Endodermal cell (in vitro differentiated cells): ENCODE measurements at regions not wholly inside any gene's neighbourhood (a gene's known extent, or its start where the extent isn't known, plus 50 kb on each side); places are given as distances from the start of the nearest gene placed in this dataset.

ENCODE experiments used
- DNase-seq: peaks from one replicate; pipeline ENCODE4 v3.0.0-alpha.2; 2017
- H3K27ac ChIP-seq: 2 replicates; pipeline ENCODE4 v1.5.1; 2013; ENCODE audit warnings: mild to moderate bottlenecking, low read depth, low read length, moderate library complexity
- H3K27me3 ChIP-seq: 2 replicates; pipeline ENCODE4 v1.6.1; 2013; ENCODE audit warnings: mild to moderate bottlenecking, low read length, moderate library complexity; ENCODE audit not compliant: insufficient read depth, control insufficient read depth, poor library complexity, severe bottlenecking
- H3K36me3 ChIP-seq: 2 replicates; pipeline ENCODE4 v1.7.0; 2013; ENCODE audit warnings: mild to moderate bottlenecking, low read length, moderate library complexity; ENCODE audit not compliant: control insufficient read depth, insufficient read depth
- H3K4me1 ChIP-seq: one replicate; pipeline ENCODE4 v1.7.0; 2013; ENCODE audit warnings: low read length; ENCODE audit not compliant: control insufficient read depth, insufficient read depth
- H3K4me3 ChIP-seq: 2 replicates; pipeline ENCODE4 v1.5.1; 2013; ENCODE audit warnings: mild to moderate bottlenecking, low read length, moderate library complexity
- H3K9ac ChIP-seq: 2 replicates; pipeline ENCODE4 v1.6.1; 2013; ENCODE audit warnings: mild to moderate bottlenecking, low read length, moderate library complexity; ENCODE audit not compliant: poor library complexity, severe bottlenecking; ENCODE audit errors: extremely low read depth
- H3K9me3 ChIP-seq: 2 replicates; pipeline ENCODE4 v1.6.1; 2013; ENCODE audit warnings: mild to moderate bottlenecking, low read length, moderate library complexity; ENCODE audit not compliant: control insufficient read depth
- H3K27ac Mint-ChIP-seq: 2 replicates; pipeline ENCODE4 v1.8.0; 2020; ENCODE audit warnings: mixed read lengths
- H3K27me3 Mint-ChIP-seq: 2 replicates; pipeline ENCODE4 v1.8.0; 2021; ENCODE audit warnings: mild to moderate bottlenecking, mixed read lengths; ENCODE audit not compliant: insufficient read depth
- H3K36me3 Mint-ChIP-seq: 2 replicates; pipeline ENCODE4 v1.8.0; 2020; ENCODE audit warnings: low read depth, mixed read lengths
- H3K4me1 Mint-ChIP-seq: 2 replicates; pipeline ENCODE4 v1.8.0; 2020; ENCODE audit warnings: mixed read lengths
- H3K4me3 Mint-ChIP-seq: 2 replicates; pipeline ENCODE4 v1.8.0; 2020; ENCODE audit warnings: mild to moderate bottlenecking, moderate library complexity, mixed read lengths
- H3K9me3 Mint-ChIP-seq: 2 replicates; pipeline ENCODE4 v1.8.0; 2020; ENCODE audit warnings: mild to moderate bottlenecking, mixed read lengths
- CTCF ChIP-seq: fragments of 200-600 bp; sonication (generic); conservative IDR thresholded peaks from 2 replicates; pipeline ENCODE4 v1.5.0; 2021; ENCODE audit warnings: antibody characterized with exemption, mild to moderate bottlenecking
- WGBS, 2 experiments: methylation state at CpG; one replicate each; pipeline versions ENCODE4 v1.1.5 to v1.1.7; 2013; ENCODE audit warnings: missing lambda C conversion rate in 2 of 2, mixed read lengths in 1 of 2; ENCODE audit not compliant: insufficient coverage in 1 of 2, insufficient read length in 1 of 2; 5-methylcytosine and 5-hydroxymethylcytosine counted together

DNA sequence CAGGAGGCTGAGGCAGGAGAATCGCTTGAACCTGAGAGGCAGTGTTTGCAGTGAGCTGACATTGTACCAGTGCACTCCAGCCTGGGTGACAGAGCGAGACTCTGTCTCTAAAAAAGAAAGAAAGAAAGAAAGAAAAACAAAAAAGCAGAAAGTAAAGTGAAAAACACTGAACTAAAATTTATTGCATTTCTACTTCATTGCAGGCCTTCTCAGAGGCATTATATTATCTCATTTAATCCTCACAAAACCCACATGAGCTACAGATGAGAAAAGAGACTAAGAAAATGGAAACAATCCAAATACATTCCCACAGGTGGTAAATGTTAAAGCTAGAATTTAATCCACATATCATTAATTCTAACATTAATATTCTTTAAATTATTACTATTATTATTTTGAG, 147.2 kb upstream of the FREM2 start:
- Mint-ChIP-seq H3K9me3 (no peaks in the 10 kb centered on the region), H3K27ac (no peak overlapping the region), H3K36me3 (no peaks in the 10 kb centered on the region), H3K27me3 (no peaks in the 10 kb centered on the region), H3K4me1 (peaks cover 5% of the 10 kb centered on the region), H3K4me3 (no peak overlapping the region)
- Histone ChIP-seq H3K9me3 (no peaks in the 10 kb centered on the region), H3K36me3 (no peaks in the 10 kb centered on the region), H3K9ac (no peak overlapping the region), H3K4me1 (peaks cover 6% of the 10 kb centered on the region), H3K4me3 (no peak overlapping the region), H3K27me3 (no peaks in the 10 kb centered on the region), H3K27ac (no peak overlapping the region)
- DNase-seq: no peak
- WGBS, 2 experiments: 88 to 98% methylated on average over 2 of the region's 2 CpGs
- TF ChIP-seq CTCF: no peak

- Mint-ChIP-seq H3K4me1 (peaks cover 6% of the 10 kb centered on the region), H3K27ac (no peak overlapping the region), H3K27me3 (no peaks in the 10 kb centered on the region), H3K9me3 (no peaks in the 10 kb centered on the region), H3K4me3 (no peak overlapping the region), H3K36me3 (no peaks in the 10 kb centered on the region)
- WGBS, 2 experiments: 61% methylated on average over 3 of the region's 3 CpGs; no CpG with 5 or more reads in 1 of the 2 experiments
- H3K27me3 ChIP-seq: no peaks in the 10 kb centered on the region
- no peak for TF ChIP-seq CTCF
- DNase-seq: no peak
- no peaks in the 10 kb centered on the region for H3K4me1 ChIP-seq
- no peak overlapping the region for H3K4me3 ChIP-seq
- no peak overlapping the region for H3K9ac ChIP-seq
- H3K27ac ChIP-seq: no peak overlapping the region
- H3K9me3 ChIP-seq: no peaks in the 10 kb centered on the region
- H3K36me3 ChIP-seq: no peaks in the 10 kb centered on the region
Observed at GRCh38 chr13:38542601-38543000, 144.3 kb upstream of the FREM2 start.

DNA sequence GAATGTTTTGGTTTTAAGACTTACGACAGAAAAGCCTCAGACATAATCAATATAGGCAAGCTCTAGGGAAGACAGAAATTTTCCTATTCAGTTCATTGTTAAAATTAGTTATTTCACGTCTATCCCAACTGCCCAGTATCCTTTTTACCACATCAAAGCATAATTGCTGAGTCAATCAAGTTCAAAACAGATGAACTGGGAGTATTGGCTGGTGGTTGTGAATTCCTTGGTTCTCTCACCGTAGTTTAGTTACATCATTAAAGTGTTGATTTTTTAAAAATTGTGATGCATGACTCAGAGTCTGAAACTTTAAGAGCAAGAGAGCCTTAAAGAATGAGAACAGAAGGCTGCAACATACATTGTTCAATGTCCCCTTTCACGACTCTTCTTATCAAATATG, 143.3 kb upstream of the FREM2 start:
- Mint-ChIP-seq H3K27me3 (no peaks in the 10 kb centered on the region), H3K9me3 (peaks cover 3% of the 10 kb centered on the region), H3K36me3 (no peaks in the 10 kb centered on the region), H3K4me1 (peaks cover 6% of the 10 kb centered on the region), H3K27ac (no peak overlapping the region), H3K4me3 (no peak overlapping the region)
- no peak for TF ChIP-seq CTCF
- no peaks in the 10 kb centered on the region for H3K27me3 ChIP-seq
- 98 to 100% methylated on average over 1 to 4 of the region's 4 CpGs for WGBS, 2 experiments
- no peaks in the 10 kb centered on the region for H3K4me1 ChIP-seq
- no peak overlapping the region for H3K4me3 ChIP-seq
- DNase-seq: no peak
- no peaks in the 10 kb centered on the region for H3K9me3 ChIP-seq
- no peak overlapping the region for H3K27ac ChIP-seq
- H3K9ac ChIP-seq: no peak overlapping the region
- no peaks in the 10 kb centered on the region for H3K36me3 ChIP-seq
